B cell (primary cell): ENCODE measurements at regions not wholly inside any gene's neighbourhood (a gene's known extent, or its start where the extent isn't known, plus 50 kb on each side); places are given as distances from the start of the nearest gene placed in this dataset.

ENCODE experiments used
- ATAC-seq: fragments of 200-7000 bp; cut with Tn5 transposase; one replicate; pipeline ENCODE4 v1.10.0; 2021; ENCODE audit warnings: low read depth, mild to moderate bottlenecking, moderate number of reproducible peaks, moderate library complexity
- CTCF ChIA-PET: fragments of 350-600 bp; sonication (Branson Sonifier 250); formaldehyde crosslinking; loops from one replicate; lab custom pipeline; 2021; ENCODE audit warnings: antibody characterized with exemption, inconsistent platforms; lab: Charles Lee
- POLR2A ChIA-PET: fragments of 350-600 bp; sonication (Branson Sonifier 250); formaldehyde crosslinking; loops from one replicate; lab custom pipeline; 2021; ENCODE audit warnings: antibody characterized with exemption; lab: Charles Lee
- DNase-seq: peaks from one replicate; pipeline ENCODE4 v3.0.0; 2013
- H2AFZ ChIP-seq: 2 replicates; pipeline ENCODE4 v1.6.1; 2012; ENCODE audit warnings: mild to moderate bottlenecking, low read depth, low read length; ENCODE audit not compliant: insufficient read depth, poor library complexity, severe bottlenecking
- H3K27ac ChIP-seq, 2 donors: 1 replicate in 1 of 2; 2 replicates in 1 of 2; pipeline ENCODE4 v1.5.1; 2012 to 2013; ENCODE audit warnings: low read length in 2 of 2, mild to moderate bottlenecking in 2 of 2, moderate library complexity in 1 of 2
- H3K27me3 ChIP-seq, 4 experiments: fragments of 200-600 bp in 1 of 4; sonication (generic) in 1 of 4; replicated peaks in 1 of 4; 1 replicate in 2 of 4; 2 replicates in 2 of 4; pipeline versions ENCODE4 v1.6.1 to v1.7.0; 2013 to 2016; ENCODE audit warnings: low read length in 3 of 4, mild to moderate bottlenecking in 2 of 4, mixed read lengths in 1 of 4, moderate library complexity in 1 of 4; ENCODE audit not compliant: insufficient read depth in 4 of 4, control insufficient read depth in 3 of 4; ENCODE audit errors: control extremely low read depth in 1 of 4
- H3K36me3 ChIP-seq, 2 experiments: replicated peaks in 1 of 2; 1 replicate in 1 of 2; 2 replicates in 1 of 2; pipeline versions ENCODE4 v1.6.1 to v1.7.1; 2013; ENCODE audit warnings: low read length in 1 of 2; ENCODE audit not compliant: insufficient read depth in 2 of 2, control insufficient read depth in 1 of 2; ENCODE audit errors: control extremely low read depth in 1 of 2, extremely low read depth in 1 of 2
- H3K4me1 ChIP-seq, 2 donors: fragments of 200-600 bp in 1 of 2; sonication (generic) in 1 of 2; 1 replicate in 1 of 2; 2 replicates in 1 of 2; pipeline versions ENCODE4 v1.5.1 to v1.6.1; 2013 to 2017; ENCODE audit warnings: low read length in 2 of 2; ENCODE audit not compliant: control insufficient read depth in 2 of 2, insufficient read depth in 2 of 2
- H3K4me2 ChIP-seq: replicated peaks from 2 replicates; pipeline ENCODE3; 2012; ENCODE audit warnings: mild to moderate bottlenecking, low read depth, low read length; ENCODE audit not compliant: poor library complexity, severe bottlenecking
- H3K4me3 ChIP-seq, 5 experiments: fragments of 200-600 bp in 1 of 5; sonication (generic) in 1 of 5; 1 replicate in 3 of 5; 2 replicates in 2 of 5; pipeline versions ENCODE4 v1.5.1 to v1.7.0; 2011 to 2016; ENCODE audit warnings: low read length in 4 of 5, mild to moderate bottlenecking in 4 of 5, low read depth in 2 of 5, control low read depth in 1 of 5, moderate library complexity in 1 of 5; ENCODE audit not compliant: insufficient read depth in 1 of 5; ENCODE audit errors: control extremely low read depth in 1 of 5, extremely low read depth in 1 of 5
- H3K79me2 ChIP-seq: fragments of 200-600 bp; sonication (generic); one replicate; pipeline ENCODE4 v1.6.0; 2016; ENCODE audit warnings: low read length; ENCODE audit not compliant: control insufficient read depth, insufficient read depth
- H3K9ac ChIP-seq: fragments of 200-600 bp; sonication (generic); 2 replicates; pipeline ENCODE4 v1.6.1; 2017; ENCODE audit warnings: mild to moderate bottlenecking, low read length, moderate library complexity
- H3K9me3 ChIP-seq, 3 donors: one replicate each; pipeline versions ENCODE4 v1.6.1 to v1.7.1; 2013; ENCODE audit warnings: low read length in 2 of 3; ENCODE audit not compliant: control insufficient read depth in 2 of 3, insufficient read depth in 1 of 3; ENCODE audit errors: control extremely low read depth in 1 of 3
- H4K20me1 ChIP-seq: 2 replicates; pipeline ENCODE4 v1.6.0; 2012; ENCODE audit warnings: mild to moderate bottlenecking, low read length; ENCODE audit not compliant: insufficient read depth, control insufficient read depth, poor library complexity, severe bottlenecking
- H3K27ac Mint-ChIP-seq: one replicate; pipeline ENCODE4 v1.8.0; 2021; ENCODE audit warnings: mixed read lengths
- H3K27me3 Mint-ChIP-seq: one replicate; pipeline ENCODE4 v1.8.0; 2021; ENCODE audit warnings: mixed read lengths
- H3K4me1 Mint-ChIP-seq: one replicate; pipeline ENCODE4 v1.8.0; 2021; ENCODE audit warnings: mixed read lengths
- H3K4me3 Mint-ChIP-seq: one replicate; pipeline ENCODE4 v1.8.0; 2021; ENCODE audit warnings: mixed read lengths
- H3K9me3 Mint-ChIP-seq: one replicate; pipeline ENCODE4 v1.8.0; 2022; ENCODE audit warnings: mixed read lengths; ENCODE audit not compliant: insufficient read depth
- EZH2 ChIP-seq: IDR thresholded peaks from 2 replicates; pipeline ENCODE4 v1.6.1; 2012; ENCODE audit warnings: borderline replicate concordance, low read depth, mild to moderate bottlenecking, moderate library complexity, low read length; ENCODE audit not compliant: insufficient read depth, poor library complexity, severe bottlenecking
- WGBS: methylation state at CpG from one replicate; pipeline ENCODE4 v1.1.5; 2013; ENCODE audit warnings: missing lambda C conversion rate; ENCODE audit not compliant: insufficient coverage; 5-methylcytosine and 5-hydroxymethylcytosine counted together
- intact Hi-C: fragments of 100-400 bp; cut with micrococcal nuclease; formaldehyde crosslinking; loops from one replicate; pipeline ENCODE4 v1.10.0; 2022
- TF ChIP-seq, protein P1 (sequence below): fragments of 200-600 bp; IDR thresholded peaks from one replicate; pipeline ENCODE4 v1.8.0; 2022; ENCODE audit warnings: antibody characterized with exemption, mild to moderate bottlenecking

GRCh38 chr2:173651891-173652290 is 297.2 kb downstream of the CDCA7 start:
- Histone ChIP-seq H3K9ac (no peak overlapping the region), H2AFZ (no peak overlapping the region), H3K36me3 (no peaks in the 10 kb centered on the region), H3K27me3 (no peaks in the 10 kb centered on the region), H3K4me3 (no peak overlapping the region), H3K4me2 (no peak overlapping the region), H3K79me2 (no peaks in the 10 kb centered on the region), H3K27ac (no peak overlapping the region), H3K4me1 (no peaks in the 10 kb centered on the region), H3K9me3 (no peaks in the 10 kb centered on the region), H4K20me1 (no peaks in the 10 kb centered on the region)
- WGBS, result no CpG with 5 or more reads among the region's 2 CpGs
- ChIA-PET POLR2A (interaction anchor here (0.5 kb wide), 1 partner anchor 1522 kb away, joined by 3 read pairs; no protein-coding TSS in a partner anchor), CTCF (no interaction called here)
- TF ChIP-seq EZH2, result no peak
- TF ChIP-seq, protein P1, sequence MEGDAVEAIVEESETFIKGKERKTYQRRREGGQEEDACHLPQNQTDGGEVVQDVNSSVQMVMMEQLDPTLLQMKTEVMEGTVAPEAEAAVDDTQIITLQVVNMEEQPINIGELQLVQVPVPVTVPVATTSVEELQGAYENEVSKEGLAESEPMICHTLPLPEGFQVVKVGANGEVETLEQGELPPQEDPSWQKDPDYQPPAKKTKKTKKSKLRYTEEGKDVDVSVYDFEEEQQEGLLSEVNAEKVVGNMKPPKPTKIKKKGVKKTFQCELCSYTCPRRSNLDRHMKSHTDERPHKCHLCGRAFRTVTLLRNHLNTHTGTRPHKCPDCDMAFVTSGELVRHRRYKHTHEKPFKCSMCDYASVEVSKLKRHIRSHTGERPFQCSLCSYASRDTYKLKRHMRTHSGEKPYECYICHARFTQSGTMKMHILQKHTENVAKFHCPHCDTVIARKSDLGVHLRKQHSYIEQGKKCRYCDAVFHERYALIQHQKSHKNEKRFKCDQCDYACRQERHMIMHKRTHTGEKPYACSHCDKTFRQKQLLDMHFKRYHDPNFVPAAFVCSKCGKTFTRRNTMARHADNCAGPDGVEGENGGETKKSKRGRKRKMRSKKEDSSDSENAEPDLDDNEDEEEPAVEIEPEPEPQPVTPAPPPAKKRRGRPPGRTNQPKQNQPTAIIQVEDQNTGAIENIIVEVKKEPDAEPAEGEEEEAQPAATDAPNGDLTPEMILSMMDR, result no peak
- H3K27ac Mint-ChIP-seq, result no peak overlapping the region
- ATAC-seq (no peak), DNase-seq (no peak)
- intact Hi-C loops, result no loop called here
- no peaks in the 10 kb centered on the region for H3K9me3 Mint-ChIP-seq
- no peak overlapping the region for H3K4me3 Mint-ChIP-seq
- no peaks in the 10 kb centered on the region for H3K4me1 Mint-ChIP-seq
- peaks cover 7% of the 10 kb centered on the region for H3K27me3 Mint-ChIP-seq

- Histone ChIP-seq H2AFZ (no peak overlapping the region), H3K9ac (no peak overlapping the region), H3K79me2 (no peaks in the 10 kb centered on the region), H3K4me2 (no peak overlapping the region), H3K27me3 (no peaks in the 10 kb centered on the region), H3K36me3 (no peaks in the 10 kb centered on the region), H3K4me1 (no peaks in the 10 kb centered on the region), H3K4me3 (no peak overlapping the region), H3K27ac (no peak overlapping the region), H4K20me1 (no peaks in the 10 kb centered on the region), H3K9me3 (no peaks in the 10 kb centered on the region)
- CTCF ChIA-PET, result no interaction called here
- Mint-ChIP-seq H3K27ac (no peak overlapping the region), H3K4me1 (no peaks in the 10 kb centered on the region), H3K9me3 (no peaks in the 10 kb centered on the region), H3K27me3 (peaks cover 7% of the 10 kb centered on the region), H3K4me3 (no peak overlapping the region)
- WGBS, result no CpG with 5 or more reads among the region's 1 CpG
- POLR2A ChIA-PET, result interaction anchor here (0.5 kb wide), 1 partner anchor 1522 kb away, joined by 3 read pairs; no protein-coding TSS in a partner anchor
- intact Hi-C loops, result no loop called here
- TF ChIP-seq, protein P1, result no peak
- no peak for TF ChIP-seq EZH2
- no peak for DNase-seq
- ATAC-seq, result no peak
Measured at GRCh38 chr2:173652311-173652710, 297.6 kb downstream of the CDCA7 start.
